ENCODE measurements at regions not wholly inside any gene's neighbourhood (a gene's known extent, or its start where the extent isn't known, plus 50 kb on each side); places are given as distances from the start of the nearest gene placed in this dataset.

- TF ChIP-seq CEBPB (IDR thresholded peaks at IDR 0.05; ENCODE audit: low read depth), result no peak
- no peak for TF ChIP-seq CTCF (IDR thresholded peaks at IDR 0.05 in 2 of 3, conservative IDR thresholded peaks at IDR 0.05 in 1 of 3; ENCODE audit: borderline replicate concordance in 1 of 3, insufficient read depth in 1 of 3, low read depth in 2 of 3, low read length in 2 of 3)
- no peak for TF ChIP-seq SIN3A (IDR thresholded peaks at IDR 0.05; ENCODE audit: low read depth)
- TF ChIP-seq, protein P1, sequence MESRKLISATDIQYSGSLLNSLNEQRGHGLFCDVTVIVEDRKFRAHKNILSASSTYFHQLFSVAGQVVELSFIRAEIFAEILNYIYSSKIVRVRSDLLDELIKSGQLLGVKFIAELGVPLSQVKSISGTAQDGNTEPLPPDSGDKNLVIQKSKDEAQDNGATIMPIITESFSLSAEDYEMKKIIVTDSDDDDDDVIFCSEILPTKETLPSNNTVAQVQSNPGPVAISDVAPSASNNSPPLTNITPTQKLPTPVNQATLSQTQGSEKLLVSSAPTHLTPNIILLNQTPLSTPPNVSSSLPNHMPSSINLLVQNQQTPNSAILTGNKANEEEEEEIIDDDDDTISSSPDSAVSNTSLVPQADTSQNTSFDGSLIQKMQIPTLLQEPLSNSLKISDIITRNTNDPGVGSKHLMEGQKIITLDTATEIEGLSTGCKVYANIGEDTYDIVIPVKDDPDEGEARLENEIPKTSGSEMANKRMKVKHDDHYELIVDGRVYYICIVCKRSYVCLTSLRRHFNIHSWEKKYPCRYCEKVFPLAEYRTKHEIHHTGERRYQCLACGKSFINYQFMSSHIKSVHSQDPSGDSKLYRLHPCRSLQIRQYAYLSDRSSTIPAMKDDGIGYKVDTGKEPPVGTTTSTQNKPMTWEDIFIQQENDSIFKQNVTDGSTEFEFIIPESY (IDR thresholded peaks at IDR 0.05; ENCODE audit: extremely low read depth, insufficient replicate concordance, low read length), result no peak
- no peak for TF ChIP-seq REST (IDR thresholded peaks at IDR 0.05; ENCODE audit: low read depth)
- no peak for TF ChIP-seq POLR2A (IDR thresholded peaks at IDR 0.05; ENCODE audit: borderline replicate concordance, extremely low read depth, insufficient read depth, insufficient read length)
- no peak for TF ChIP-seq POLR2AphosphoS5 (IDR thresholded peaks at IDR 0.05; ENCODE audit: low read depth, low read length)
- TF ChIP-seq YY1 (IDR thresholded peaks at IDR 0.05; ENCODE audit: extremely low read depth, insufficient replicate concordance, low read depth, low read length), result no peak
- TF ChIP-seq TCF7L2 (IDR thresholded peaks at IDR 0.05; ENCODE audit: borderline replicate concordance, extremely low read depth, insufficient read depth, insufficient read length), result no peak
- no peak for TF ChIP-seq RAD21 (IDR thresholded peaks at IDR 0.05; ENCODE audit: low read depth)
- TF ChIP-seq EZH2 (IDR thresholded peaks at IDR 0.05), result no peak
- TF ChIP-seq MAX (IDR thresholded peaks at IDR 0.05), result no peak
- TF ChIP-seq EZH2phosphoT487 (IDR thresholded peaks at IDR 0.05; ENCODE audit: borderline replicate concordance), result no peak
Measured at GRCh38 chr1:192243721-192244120, 73.1 kb upstream of the RGS21 start.

Measured in HCT116 (cell line).